Esophagus muscularis mucosa (tissue), 4 donors: ENCODE measurements at regions not wholly inside any gene's neighbourhood (a gene's known extent, or its start where the extent isn't known, plus 50 kb on each side); places are given as distances from the start of the nearest gene placed in this dataset.

ENCODE experiments used
- DNase-seq: peaks from one replicate; pipeline ENCODE4 v3.0.0-alpha.2; 2017; ENCODE audit errors: extremely low spot score
- H3K27ac ChIP-seq, 4 donors: fragments of 200-600 bp; sonication (generic); replicated peaks in 1 of 4; 1 replicate in 3 of 4; 2 replicates in 1 of 4; pipeline ENCODE4 v1.5.1; 2016 to 2019; ENCODE audit warnings: mild to moderate bottlenecking in 1 of 4
- H3K27me3 ChIP-seq, 4 donors: fragments of 200-600 bp; sonication (generic); one replicate each; pipeline versions ENCODE4 v1.5.1 to v1.6.0; 2016 to 2019
- H3K36me3 ChIP-seq, 4 donors: fragments of 200-600 bp; sonication (generic); one replicate each; pipeline ENCODE4 v1.5.1; 2016 to 2019
- H3K4me1 ChIP-seq, 4 donors: fragments of 200-600 bp; sonication (generic); one replicate each; pipeline ENCODE4 v1.5.1; 2016 to 2019
- H3K4me3 ChIP-seq, 4 donors: fragments of 200-600 bp; sonication (generic); 1 replicate in 2 of 4; 2 replicates in 2 of 4; pipeline ENCODE4 v1.5.1; 2016 to 2019; ENCODE audit warnings: mild to moderate bottlenecking in 4 of 4, moderate library complexity in 1 of 4
- H3K9me3 ChIP-seq, 4 donors: fragments of 200-600 bp; sonication (generic); 1 replicate in 3 of 4; 2 replicates in 1 of 4; pipeline ENCODE4 v1.5.1; 2016 to 2019
- CTCF ChIP-seq, 3 experiments: fragments of 200-600 bp in 2 of 3; fragments of 450-650 bp in 1 of 3; sonication (generic) in 2 of 3; IDR thresholded peaks; one replicate each; pipeline ENCODE4 v1.5.1; 2017 to 2019; ENCODE audit warnings: antibody characterized with exemption in 3 of 3, mild to moderate bottlenecking in 2 of 3, moderate library complexity in 1 of 3
- EP300 ChIP-seq: sonication (generic); formaldehyde crosslinking; IDR thresholded peaks from one replicate; pipeline ENCODE4 v1.6.1; 2017; ENCODE audit warnings: antibody characterized with exemption
- POLR2A ChIP-seq: fragments of 450-650 bp; IDR thresholded peaks from one replicate; pipeline ENCODE4 v1.6.1; 2017; ENCODE audit warnings: antibody characterized with exemption, moderate library complexity, mild to moderate bottlenecking, low read depth
- POLR2AphosphoS5 ChIP-seq, 2 donors: sonication (generic); formaldehyde crosslinking; IDR thresholded peaks; one replicate each; pipeline ENCODE4 v1.6.1; 2017; ENCODE audit warnings: antibody characterized with exemption in 2 of 2
- WGBS: methylation state at CpG from one replicate; pipeline ENCODE4 v1.1.5; 2018; 5-methylcytosine and 5-hydroxymethylcytosine counted together
- intact Hi-C: fragments of 100-400 bp; cut with DNase I; formaldehyde crosslinking; loops from one replicate; pipeline ENCODE4 v1.15.1; 2023

- DNase-seq: no peak
- no peaks in the 10 kb centered on the region for H3K4me1 ChIP-seq
- no peak for TF ChIP-seq POLR2AphosphoS5 (IDR thresholded peaks at IDR 0.05)
- no peaks in the 10 kb centered on the region for H3K36me3 ChIP-seq
- 80% methylated on average over 5 of the region's 5 CpGs for WGBS
- H3K27ac ChIP-seq: no peak overlapping the region
- intact Hi-C loops: no loop called here
- no peak overlapping the region for H3K4me3 ChIP-seq
- H3K27me3 ChIP-seq: no peaks in the 10 kb centered on the region
- peaks cover 0 to 10% (median 6%) of the 10 kb centered on the region in 4 donors for H3K9me3 ChIP-seq
These were observed 133.9 kb downstream of the B3GNT2 start for GRCh38 chr2:62329797-62330196.

- WGBS: 61% methylated on average over 1 of the region's 1 CpG
- no peak for DNase-seq
- Histone ChIP-seq H3K9me3 (peaks cover 0 to 12% (median 6%) of the 10 kb centered on the region in 4 donors), H3K36me3 (no peaks in the 10 kb centered on the region), H3K4me1 (no peaks in the 10 kb centered on the region), H3K27me3 (no peaks in the 10 kb centered on the region), H3K27ac (no peak overlapping the region), H3K4me3 (no peak overlapping the region)
- intact Hi-C loops: no loop called here
- TF ChIP-seq EP300 (no peak), CTCF (IDR thresholded peaks at IDR 0.05) (no peak), POLR2AphosphoS5 (IDR thresholded peaks at IDR 0.05) (no peak), POLR2A (no peak)
These were observed 130.8 kb downstream of the B3GNT2 start for GRCh38 chr2:62326735-62327134.

- intact Hi-C loops: no loop called here
- H3K4me3 ChIP-seq: no peak overlapping the region
- no peaks in the 10 kb centered on the region for H3K36me3 ChIP-seq
- H3K4me1 ChIP-seq: no peaks in the 10 kb centered on the region
- no peaks in the 10 kb centered on the region for H3K27me3 ChIP-seq
- no peak overlapping the region for H3K27ac ChIP-seq
- WGBS: 91% methylated on average over 5 of the region's 5 CpGs
- H3K9me3 ChIP-seq: peaks cover 0 to 12% (median 6%) of the 10 kb centered on the region in 4 donors
- TF ChIP-seq POLR2AphosphoS5 (IDR thresholded peaks at IDR 0.05) (no peak), CTCF (IDR thresholded peaks at IDR 0.05) (no peak), POLR2A (no peak), EP300 (no peak)
- no peak for DNase-seq
These were observed 129.5 kb downstream of the B3GNT2 start for GRCh38 chr2:62325398-62325797.

GRCh38 chr2:62321380-62322289 is 125.7 kb downstream of the B3GNT2 start:
- WGBS: 75% methylated on average over 9 of the region's 9 CpGs

More at GRCh38 chr2:62321380-62322289, 125.7 kb downstream of the B3GNT2 start:
- Histone ChIP-seq H3K4me1 (no peaks in the 10 kb centered on the region), H3K27ac (no peak overlapping the region), H3K27me3 (no peaks in the 10 kb centered on the region), H3K36me3 (no peaks in the 10 kb centered on the region), H3K9me3 (peaks cover 0 to 12% (median 6%) of the 10 kb centered on the region in 4 donors), H3K4me3 (no peak overlapping the region)
- intact Hi-C loops: no loop called here
- TF ChIP-seq POLR2AphosphoS5 (IDR thresholded peaks at IDR 0.05): no peak
- no peak for TF ChIP-seq CTCF (IDR thresholded peaks at IDR 0.05)
- no peak for TF ChIP-seq EP300
- TF ChIP-seq POLR2A: no peak
- DNase-seq: no peak
